Psoas muscle (tissue), 7 donors: ENCODE measurements at regions not wholly inside any gene's neighbourhood (a gene's known extent, or its start where the extent isn't known, plus 50 kb on each side); places are given as distances from the start of the nearest gene placed in this dataset.

Source experiments
- ATAC-seq, 4 donors: fragments of 200-7000 bp; cut with Tn5 transposase; one replicate each; pipeline ENCODE4 v1.9.1; 2020; ENCODE audit warnings: moderate library complexity in 3 of 4, mild to moderate bottlenecking in 2 of 4
- DNase-seq, 2 donors: peaks; one replicate each; pipeline ENCODE4 v3.0.0-alpha.2; 2020
- H3K27ac ChIP-seq: fragments of 200-600 bp; one replicate; pipeline ENCODE4 v1.8.0; 2022
- H3K27me3 ChIP-seq, 3 donors: fragments of 200-600 bp in 1 of 3; one replicate each; pipeline versions ENCODE4 v1.6.1 to v1.8.0; 2013 to 2022; ENCODE audit warnings: low read length in 2 of 3, mild to moderate bottlenecking in 2 of 3, moderate library complexity in 1 of 3; ENCODE audit not compliant: insufficient read depth in 3 of 3
- H3K36me3 ChIP-seq, 2 donors: fragments of 200-600 bp in 1 of 2; one replicate each; pipeline versions ENCODE4 v1.6.1 to v1.8.0; 2013 to 2022; ENCODE audit warnings: low read depth in 1 of 2, mild to moderate bottlenecking in 1 of 2, moderate library complexity in 1 of 2; ENCODE audit not compliant: insufficient read depth in 1 of 2
- H3K4me1 ChIP-seq: fragments of 200-600 bp; one replicate; pipeline ENCODE4 v1.8.0; 2022
- H3K4me3 ChIP-seq: fragments of 200-600 bp; one replicate; pipeline ENCODE4 v1.8.0; 2022; ENCODE audit warnings: mild to moderate bottlenecking
- H3K9me3 ChIP-seq: fragments of 200-600 bp; one replicate; pipeline ENCODE4 v1.8.0; 2022
- CTCF ChIP-seq: fragments of 200-600 bp; IDR thresholded peaks from one replicate; pipeline ENCODE4 v1.8.0; 2022; ENCODE audit warnings: antibody characterized with exemption
- WGBS, 3 donors: extraction: QIAGEN DNeasy Blood & Tissue Kit; methylation state at CpG; one replicate each; pipeline versions ENCODE4 v1.1.6 to v1.1.7; 2013; 5-methylcytosine and 5-hydroxymethylcytosine counted together
- intact Hi-C, 2 donors: fragments of 100-400 bp; cut with DNase I; formaldehyde crosslinking; loops; one replicate each; pipeline versions ENCODE4 v1.11.0 to v1.14.2; 2022
- donor health status: healthy with polysubstance abuse.
- donor health status: DM: no; HTN: no; CAD: no; lungs with moderate emphysema.
- donor health status: Bipolar disorder and iron deficiency.
- donor health status: healthy.
- donor health status: DM: yes; HTN: yes; CAD: no.
- donor health status: DM: no; HTN: no; CAD: no.
- donor health status: DM: yes; HTN: yes; CAD: no.

DNA sequence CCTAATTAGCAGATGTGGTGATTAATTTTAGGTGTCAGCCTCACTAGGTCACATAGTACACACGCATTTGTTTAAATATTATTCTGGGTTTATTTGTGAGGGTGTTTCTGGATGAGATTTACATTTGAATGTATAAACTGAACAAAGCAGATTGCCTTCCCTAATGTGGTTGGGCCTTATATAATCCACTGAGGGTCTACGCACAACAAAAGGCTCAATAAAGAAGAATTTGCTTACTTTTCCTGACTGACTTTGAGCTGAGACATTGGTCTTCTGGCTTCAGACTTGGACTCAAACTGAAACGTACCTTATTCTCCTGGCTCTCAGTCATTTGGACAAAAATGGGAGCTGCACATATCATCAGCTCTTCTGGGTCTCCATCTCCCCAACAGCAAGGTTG, 1132.3 kb upstream of the FLRT2 start:
- H3K4me3 ChIP-seq = no peak overlapping the region
- no peak for TF ChIP-seq CTCF
- H3K27me3 ChIP-seq = no peaks in the 10 kb centered on the region
- no peaks in the 10 kb centered on the region for H3K36me3 ChIP-seq
- DNase-seq (no peak), ATAC-seq (no peak)
- H3K27ac ChIP-seq = no peak overlapping the region
- H3K9me3 ChIP-seq = no peaks in the 10 kb centered on the region
- intact Hi-C loops = no loop called here
- no peaks in the 10 kb centered on the region for H3K4me1 ChIP-seq
- 85 to 86% (median 86%) methylated on average over 3 of the region's 3 CpGs for WGBS, 3 donors

- H3K27ac ChIP-seq = no peak overlapping the region
- ATAC-seq = no peak
Measured at GRCh38 chr14:84399296-84399910, 1130.5 kb upstream of the FLRT2 start.

DNA sequence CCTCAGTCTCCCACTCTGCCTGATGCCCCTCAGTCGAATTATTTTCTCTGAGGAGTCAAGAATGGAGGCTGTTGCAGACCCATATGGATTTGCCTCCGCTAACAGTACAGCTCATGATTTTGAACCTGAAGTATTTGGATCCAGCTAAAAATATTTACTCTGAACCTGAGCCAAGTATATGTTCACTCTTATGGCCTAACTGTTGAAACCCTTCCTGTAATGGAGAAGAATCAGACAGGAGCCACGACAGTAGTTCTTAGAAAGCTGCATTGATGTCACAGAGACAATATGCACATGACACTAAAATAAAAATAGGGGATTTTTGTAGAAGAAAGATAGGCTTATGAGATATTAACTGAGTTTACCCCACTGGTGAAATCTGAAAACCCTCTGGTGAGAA, 1128.3 kb upstream of the FLRT2 start:
- no peaks in the 10 kb centered on the region for H3K36me3 ChIP-seq
- no peaks in the 10 kb centered on the region for H3K27me3 ChIP-seq
- no peak overlapping the region for H3K27ac ChIP-seq
- DNase-seq = no peak
- TF ChIP-seq CTCF = no peak
- H3K4me1 ChIP-seq = no peaks in the 10 kb centered on the region
- H3K9me3 ChIP-seq = peaks cover 2% of the 10 kb centered on the region
- no peak for ATAC-seq
- H3K4me3 ChIP-seq = no peak overlapping the region
- WGBS, 3 donors = 79 to 87% (median 80%) methylated on average over 3 of the region's 3 CpGs
- intact Hi-C loops = no loop called here

More at GRCh38 chr14:84399296-84399910, 1130.5 kb upstream of the FLRT2 start:
- intact Hi-C loops = no loop called here
- 95 to 99% (median 99%) methylated on average over 50 to 62 of the region's 62 CpGs for WGBS, 3 donors
- no peak for DNase-seq
- no peak overlapping the region for H3K4me3 ChIP-seq
- TF ChIP-seq CTCF = no peak
- H3K9me3 ChIP-seq = peaks cover 2% of the 10 kb centered on the region
- H3K36me3 ChIP-seq = no peaks in the 10 kb centered on the region
- no peaks in the 10 kb centered on the region for H3K4me1 ChIP-seq
- H3K27me3 ChIP-seq = no peaks in the 10 kb centered on the region

GRCh38 chr14:84403585-84403984, 1126.4 kb upstream of the FLRT2 start:
- no peaks in the 10 kb centered on the region for H3K4me1 ChIP-seq
- H3K9me3 ChIP-seq = peaks cover 2% of the 10 kb centered on the region
- no peaks in the 10 kb centered on the region for H3K27me3 ChIP-seq
- H3K36me3 ChIP-seq = no peaks in the 10 kb centered on the region
- TF ChIP-seq CTCF = no peak
- intact Hi-C loops = no loop called here
- H3K4me3 ChIP-seq = no peak overlapping the region
- 87 to 97% (median 92%) methylated on average over 2 of the region's 2 CpGs for WGBS, 3 donors
- ATAC-seq (no peak), DNase-seq (no peak)
- no peak overlapping the region for H3K27ac ChIP-seq

DNA sequence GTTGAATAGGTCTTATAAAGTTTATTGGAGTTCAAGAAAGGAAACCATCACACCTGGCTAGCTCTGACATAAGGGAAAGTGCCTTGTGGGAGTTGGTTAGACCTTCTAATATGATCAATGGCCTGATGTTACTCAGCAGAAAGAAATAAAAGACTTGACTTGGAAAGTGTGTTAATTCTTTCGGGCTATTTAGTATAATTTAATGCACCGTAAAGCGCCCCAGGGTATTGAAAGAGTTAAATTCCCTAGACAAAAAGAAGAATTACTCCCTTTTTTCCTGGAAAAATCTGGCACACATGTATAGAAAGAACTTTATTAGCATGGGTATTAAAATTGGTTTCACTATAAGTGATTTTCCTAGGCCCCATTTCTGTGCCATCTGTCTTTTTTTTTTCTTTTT, 1125.7 kb upstream of the FLRT2 start:
- no peak for TF ChIP-seq CTCF
- 56 to 63% (median 61%) methylated on average over 3 of the region's 3 CpGs for WGBS, 3 donors
- DNase-seq (no peak), ATAC-seq (no peak)
- Histone ChIP-seq H3K27ac (no peak overlapping the region), H3K36me3 (no peaks in the 10 kb centered on the region), H3K9me3 (peaks cover 2% of the 10 kb centered on the region), H3K4me3 (no peak overlapping the region), H3K27me3 (no peaks in the 10 kb centered on the region), H3K4me1 (no peaks in the 10 kb centered on the region)
- intact Hi-C loops = no loop called here
